ENCODE measurements at regions not wholly inside any gene's neighbourhood (a gene's known extent, or its start where the extent isn't known, plus 50 kb on each side); places are given as distances from the start of the nearest gene placed in this dataset.

DNA sequence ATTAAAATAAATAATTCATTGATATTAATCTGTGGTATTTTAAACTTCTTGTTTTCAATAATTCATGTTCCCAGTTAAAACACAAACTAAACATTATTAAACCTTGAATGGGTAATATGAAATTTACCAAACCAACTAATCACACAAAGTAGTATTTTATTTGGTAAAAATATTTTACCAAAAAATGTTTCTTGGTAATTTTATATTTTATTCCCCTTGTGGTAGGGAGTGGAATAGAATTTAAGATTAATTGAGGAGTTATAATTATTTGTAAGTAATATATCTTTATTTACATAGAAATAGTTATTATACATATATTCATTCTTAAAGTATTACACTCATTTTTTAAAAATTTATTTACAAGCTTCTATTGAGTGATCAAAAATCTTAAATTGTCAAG lies 1350.9 kb downstream of the OTOL1 start (continued):
- no peak for TF ChIP-seq POLR2AphosphoS5 (IDR thresholded peaks at IDR 0.05; ENCODE audit: low read length)
- TF ChIP-seq SIN3A (IDR thresholded peaks at IDR 0.05; ENCODE audit: low read depth, low read length) = no peak

DNA sequence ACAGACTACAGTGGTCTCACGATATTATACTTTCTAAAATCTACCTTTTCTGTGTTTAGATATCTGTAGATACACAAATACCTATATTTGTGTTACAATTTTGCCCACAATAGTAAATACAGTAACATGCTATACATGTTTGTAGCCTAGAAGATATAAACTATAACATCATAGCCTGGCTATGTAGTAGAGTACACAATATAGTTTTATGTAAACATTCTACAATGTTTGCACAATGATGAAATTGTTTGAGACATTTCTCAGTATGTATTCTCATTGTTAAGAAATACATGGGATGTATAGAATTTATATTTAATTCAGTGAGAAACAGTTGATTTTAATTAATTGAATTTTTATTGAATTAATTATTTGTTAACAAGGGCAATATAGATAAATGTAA lies 1367.0 kb downstream of the OTOL1 start:
- ATAC-seq = no peak
- TF ChIP-seq ZBTB4 (CRISPR knock-in tag; IDR thresholded peaks at IDR 0.05) (no peak), SMAD1 (IDR thresholded peaks at IDR 0.05; ENCODE audit: low read depth, partially characterized antibody) (no peak), ZNF592 (IDR thresholded peaks at IDR 0.05) (no peak)

More for the DNA sequence above, 1367.0 kb downstream of the OTOL1 start:
- no peaks in the 10 kb centered on the region for H3K4me1 ChIP-seq (ENCODE audit: control insufficient read depth, insufficient read depth, low read length)
- POLR2A ChIA-PET = no interaction called here
- no peak for FAIRE-seq
- no peak overlapping the region for H3K9ac ChIP-seq (ENCODE audit: control insufficient read depth, insufficient read depth, low read length)
- H2AFZ ChIP-seq (ENCODE audit: control insufficient read depth, low read depth, low read length) = no peak overlapping the region
- 0% methylated on average over 1 of the region's 1 CpG for WGBS (ENCODE audit: insufficient coverage, insufficient replicate concordance, low lambda C conversion rate, missing lambda C conversion rate)
- CTCF ChIA-PET = no interaction called here
- intact Hi-C loops (cut with micrococcal nuclease; ENCODE audit: unreplicated experiment) (no loop called here), in situ Hi-C loops (cut with MboI) (no loop called here)
- SMC1A ChIA-PET (ENCODE audit: uncharacterized antibody, unreplicated experiment) = no interaction called here
- BruUV-seq (replicated peaks) = no TSS peak
- no peaks in the 10 kb centered on the region for H3K79me2 ChIP-seq (ENCODE audit: control insufficient read depth, insufficient read depth, low read length)
- RAD21 ChIA-PET (ENCODE audit: unreplicated experiment) = no interaction called here
- no peaks in the 10 kb centered on the region for H3K9me3 ChIP-seq (replicated peaks; ENCODE audit: control insufficient read depth, insufficient read depth, low read length)
- no peaks in the 10 kb centered on the region for H4K20me1 ChIP-seq (ENCODE audit: control insufficient read depth, insufficient read depth)
- H3K27me3 ChIP-seq (replicated peaks in 1 of 2; ENCODE audit: control insufficient read depth in 2 of 2, insufficient read depth in 2 of 2, low read length in 1 of 2) = no peaks in the 10 kb centered on the region
- no peak overlapping the region for H3K4me2 ChIP-seq (ENCODE audit: control insufficient read depth, insufficient read depth)
- H3K27ac ChIP-seq (ENCODE audit: control insufficient read depth, insufficient read depth) = no peak overlapping the region
- no peaks in the 10 kb centered on the region for H3K36me3 ChIP-seq (ENCODE audit: control insufficient read depth in 2 of 2, insufficient read depth in 2 of 2, low read length in 1 of 2)
- H3K4me3 ChIP-seq = no peak overlapping the region
- DNase-seq (ENCODE audit: low read depth, low spot score) = no peak
